TTC549 (cell line): ENCODE measurements at regions not wholly inside any gene's neighbourhood (a gene's known extent, or its start where the extent isn't known, plus 50 kb on each side); places are given as distances from the start of the nearest gene placed in this dataset.
A peak's percentile ranks its signal among the peaks of the same experiment; 100 is the strongest.

Experiments used
- FAIRE-seq: peaks from 2 replicates; lab custom pipeline; 2012; peaks lifted over from hg19 to GRCh38; lab: Jason Lieb, UNC

GRCh38 chr15:36358523-36358922 lies 220.9 kb upstream of the CDIN1 start:
- no peak for FAIRE-seq

GRCh38 chr15:36359286-36359685 lies 220.1 kb upstream of the CDIN1 start:
- no peak for FAIRE-seq

GRCh38 chr15:36361351-36361870 lies 218.0 kb upstream of the CDIN1 start:
- FAIRE-seq: peak; percentile 83

- no peak for FAIRE-seq
Measured at GRCh38 chr15:36362509-36362915, 216.9 kb upstream of the CDIN1 start.

GRCh38 chr15:36363335-36363734 lies 216.1 kb upstream of the CDIN1 start:
- peak; percentile 61 for FAIRE-seq

GRCh38 chr15:36364377-36364776 lies 215.0 kb upstream of the CDIN1 start:
- FAIRE-seq: peak; percentile 80

GRCh38 chr15:36365963-36366362 lies 213.5 kb upstream of the CDIN1 start:
- FAIRE-seq: no peak

GRCh38 chr15:36370051-36370730 lies 209.2 kb upstream of the CDIN1 start:
- FAIRE-seq: no peak

GRCh38 chr15:36370731-36371112 lies 208.7 kb upstream of the CDIN1 start:
- FAIRE-seq: no peak

- FAIRE-seq: no peak
Measured at GRCh38 chr15:36371509-36371908, 207.9 kb upstream of the CDIN1 start.

- FAIRE-seq: no peak
Measured at GRCh38 chr15:36372968-36373367, 206.5 kb upstream of the CDIN1 start.

GRCh38 chr15:36373550-36373949 lies 205.9 kb upstream of the CDIN1 start:
- FAIRE-seq: no peak

GRCh38 chr15:36389107-36389506 lies 190.3 kb upstream of the CDIN1 start:
- no peak for FAIRE-seq

GRCh38 chr15:36390491-36390890 lies 188.9 kb upstream of the CDIN1 start:
- FAIRE-seq: no peak

GRCh38 chr15:36392676-36393266 lies 186.7 kb upstream of the CDIN1 start:
- FAIRE-seq: no peak

- FAIRE-seq: no peak
Measured at GRCh38 chr15:36398212-36398611, 181.2 kb upstream of the CDIN1 start.

- no peak for FAIRE-seq
Measured at GRCh38 chr15:36399276-36399675, 180.2 kb upstream of the CDIN1 start.

- FAIRE-seq: no peak
Measured at GRCh38 chr15:36400936-36401585, 178.4 kb upstream of the CDIN1 start.

GRCh38 chr15:36401586-36401966 lies 177.8 kb upstream of the CDIN1 start:
- no peak for FAIRE-seq

- FAIRE-seq: no peak
Measured at GRCh38 chr15:36403351-36403750, 176.1 kb upstream of the CDIN1 start.

- no peak for FAIRE-seq
Measured at GRCh38 chr15:36406366-36406765, 173.1 kb upstream of the CDIN1 start.

- no peak for FAIRE-seq
Measured at GRCh38 chr15:36406911-36407310, 172.5 kb upstream of the CDIN1 start.

- no peak for FAIRE-seq
Measured at GRCh38 chr15:36407647-36408046, 171.8 kb upstream of the CDIN1 start.

- FAIRE-seq: no peak
Measured at GRCh38 chr15:36409819-36410218, 169.6 kb upstream of the CDIN1 start.
